ENCODE measurements at regions not wholly inside any gene's neighbourhood (a gene's known extent, or its start where the extent isn't known, plus 50 kb on each side); places are given as distances from the start of the nearest gene placed in this dataset.

GRCh38 chr6:14187406-14187805, 69.8 kb downstream of the CD83 start:
- in situ Hi-C loops (cut with MboI; ENCODE audit: low sequenced_read_pairs), result no loop called here

GRCh38 chr6:14189074-14189473, 71.5 kb downstream of the CD83 start:
- in situ Hi-C loops (cut with MboI; ENCODE audit: low sequenced_read_pairs), result no loop called here

GRCh38 chr6:14190191-14190928, 72.8 kb downstream of the CD83 start:
- in situ Hi-C loops (cut with MboI; ENCODE audit: low sequenced_read_pairs), result no loop called here

- in situ Hi-C loops (cut with MboI; ENCODE audit: low sequenced_read_pairs), result no loop called here
These were observed 73.3 kb downstream of the CD83 start for GRCh38 chr6:14190929-14191224.

GRCh38 chr6:14191761-14192160, 74.2 kb downstream of the CD83 start:
- in situ Hi-C loops (cut with MboI; ENCODE audit: low sequenced_read_pairs), result no loop called here

- in situ Hi-C loops (cut with MboI; ENCODE audit: low sequenced_read_pairs), result no loop called here
These were observed 74.7 kb downstream of the CD83 start for GRCh38 chr6:14192216-14192788.

GRCh38 chr6:14193524-14193923, 76.0 kb downstream of the CD83 start:
- in situ Hi-C loops (cut with MboI; ENCODE audit: low sequenced_read_pairs), result no loop called here

GRCh38 chr6:14194483-14194882, 76.9 kb downstream of the CD83 start:
- in situ Hi-C loops (cut with MboI; ENCODE audit: low sequenced_read_pairs), result no loop called here

- in situ Hi-C loops (cut with MboI; ENCODE audit: low sequenced_read_pairs), result no loop called here
These were observed 77.4 kb downstream of the CD83 start for GRCh38 chr6:14194976-14195375.

DNA sequence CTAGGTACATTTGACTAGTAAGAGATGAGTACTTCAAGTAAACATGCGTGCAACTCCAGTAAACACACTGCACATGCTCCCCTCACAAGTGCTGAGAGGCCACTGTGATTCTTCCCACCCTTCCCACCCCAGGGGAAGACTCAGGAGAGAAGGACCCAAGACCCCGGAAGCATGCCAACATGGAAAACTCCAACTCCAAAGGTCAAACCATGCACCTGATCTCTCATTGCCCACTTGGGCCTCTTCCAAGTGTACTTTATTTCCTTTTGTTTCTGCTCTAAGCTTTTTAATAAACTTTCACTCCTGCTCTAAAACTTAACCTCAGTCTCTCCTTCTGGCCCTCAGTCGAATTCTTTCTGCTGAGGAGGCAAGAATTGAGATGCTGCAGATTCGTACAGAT, 78.5 kb downstream of the CD83 start:
- in situ Hi-C loops (cut with MboI; ENCODE audit: low sequenced_read_pairs), result no loop called here

DNA sequence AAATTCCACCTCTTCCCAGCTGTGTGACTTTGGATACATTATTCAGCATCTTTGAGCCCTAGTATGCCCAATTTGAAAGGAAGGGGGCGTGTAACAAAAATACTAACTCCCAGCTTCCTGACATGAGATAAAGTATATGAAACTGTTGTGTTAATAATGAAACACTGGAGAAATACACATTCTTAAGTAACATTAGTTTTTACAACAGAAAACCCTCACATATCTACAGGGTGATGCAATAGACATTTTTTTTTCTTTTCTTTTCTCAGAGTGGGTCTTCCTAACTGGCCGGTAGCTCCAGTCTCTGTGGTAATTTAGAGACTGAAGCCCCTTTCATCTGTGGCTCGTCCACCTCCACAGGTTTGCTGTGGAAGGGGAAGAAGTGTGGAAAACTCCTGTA, 79.5 kb downstream of the CD83 start:
- in situ Hi-C loops (cut with MboI; ENCODE audit: low sequenced_read_pairs), result no loop called here

- in situ Hi-C loops (cut with MboI; ENCODE audit: low sequenced_read_pairs), result loop anchor here (10.0 kb wide), 1 partner anchor 515 kb away; no protein-coding TSS in a partner anchor
These were observed 82.5 kb downstream of the CD83 start for GRCh38 chr6:14200047-14200446.

DNA sequence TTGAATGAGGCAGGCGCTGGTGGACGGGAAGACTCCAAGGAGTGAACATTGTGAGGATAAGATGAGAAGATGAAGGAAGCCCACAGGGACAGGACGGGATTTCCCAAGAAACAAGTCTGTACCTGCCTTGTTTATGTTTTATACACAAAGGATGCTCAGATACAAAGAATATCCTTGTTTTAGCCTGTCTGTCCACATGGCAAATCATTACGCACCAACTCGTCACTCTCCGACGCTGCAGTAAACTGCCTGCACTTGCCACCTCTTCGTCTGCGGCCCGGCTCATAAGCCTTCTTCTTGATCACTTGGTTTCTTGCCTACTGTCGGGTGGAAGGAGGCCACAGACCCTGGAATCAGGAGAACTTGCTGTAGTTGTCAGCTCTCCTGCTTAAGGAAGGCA, 85.4 kb downstream of the CD83 start:
- in situ Hi-C loops (cut with MboI; ENCODE audit: low sequenced_read_pairs), result loop anchor here (10.0 kb wide), 1 partner anchor 512 kb away; no protein-coding TSS in a partner anchor

DNA sequence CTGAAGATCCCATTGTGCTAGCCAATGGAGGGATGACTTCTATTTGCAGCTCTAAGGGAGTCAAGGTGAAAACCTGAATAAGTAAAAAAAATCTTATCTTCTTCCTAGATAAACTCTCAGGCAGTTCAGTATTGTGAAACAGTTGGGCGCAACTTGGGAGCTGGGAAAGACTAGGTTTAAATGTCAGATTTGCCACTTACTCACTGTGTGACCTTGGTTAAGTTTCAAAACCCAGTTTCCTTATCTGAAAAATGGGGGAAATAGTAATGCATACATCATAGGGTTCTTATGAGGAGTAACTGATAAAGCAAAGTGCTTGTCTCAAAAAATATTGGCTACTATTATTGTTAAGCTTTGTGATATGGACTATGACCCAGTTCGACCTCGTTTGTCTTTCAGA, 88.8 kb downstream of the CD83 start:
- in situ Hi-C loops (cut with MboI; ENCODE audit: low sequenced_read_pairs), result loop anchor here (10.0 kb wide), 1 partner anchor 508 kb away; no protein-coding TSS in a partner anchor

DNA sequence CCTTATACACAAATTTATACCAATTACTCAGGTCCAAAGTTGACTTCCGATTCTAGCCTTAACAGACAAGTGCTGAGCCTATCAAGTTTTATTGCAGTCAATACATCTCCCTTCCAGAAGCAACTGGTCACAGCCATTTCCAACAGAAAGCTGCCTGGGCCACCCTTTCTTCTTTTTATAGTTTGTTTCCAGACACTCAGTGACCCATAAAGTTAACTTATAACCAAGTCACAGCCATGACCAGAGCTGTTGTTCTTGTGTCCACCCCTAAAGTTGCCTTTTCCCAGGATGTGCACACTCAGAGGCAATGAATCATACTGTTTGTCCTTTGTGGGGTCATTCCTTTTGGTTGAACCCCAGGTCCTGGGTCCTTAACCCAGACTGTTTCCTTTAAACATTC, 89.9 kb downstream of the CD83 start:
- in situ Hi-C loops (cut with MboI; ENCODE audit: low sequenced_read_pairs), result loop anchor here (10.0 kb wide), 1 partner anchor 507 kb away; no protein-coding TSS in a partner anchor

- in situ Hi-C loops (cut with MboI; ENCODE audit: low sequenced_read_pairs), result loop anchor here (10.0 kb wide), 1 partner anchor 506 kb away; no protein-coding TSS in a partner anchor
These were observed 91.4 kb downstream of the CD83 start for GRCh38 chr6:14209000-14209399.

DNA sequence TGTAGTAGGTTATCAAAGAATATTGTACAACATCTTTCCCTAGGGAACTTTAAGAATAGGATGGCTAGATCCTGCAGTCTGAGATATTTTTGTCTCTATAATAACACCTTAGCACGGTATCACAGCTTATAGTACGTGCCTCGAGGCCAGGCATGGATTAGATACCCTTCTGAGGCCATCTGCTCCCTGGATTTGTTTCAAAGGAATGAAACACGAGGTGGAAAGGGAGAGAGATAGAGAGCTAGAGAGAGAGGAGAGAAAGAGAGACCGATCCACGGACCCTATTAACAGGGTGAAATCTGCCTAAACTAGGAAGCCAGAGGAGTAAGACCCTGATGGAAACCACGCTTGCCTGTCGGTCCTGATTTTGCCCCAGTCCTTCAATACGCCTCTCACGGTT, 92.5 kb downstream of the CD83 start:
- in situ Hi-C loops (cut with MboI; ENCODE audit: low sequenced_read_pairs), result no loop called here

DNA sequence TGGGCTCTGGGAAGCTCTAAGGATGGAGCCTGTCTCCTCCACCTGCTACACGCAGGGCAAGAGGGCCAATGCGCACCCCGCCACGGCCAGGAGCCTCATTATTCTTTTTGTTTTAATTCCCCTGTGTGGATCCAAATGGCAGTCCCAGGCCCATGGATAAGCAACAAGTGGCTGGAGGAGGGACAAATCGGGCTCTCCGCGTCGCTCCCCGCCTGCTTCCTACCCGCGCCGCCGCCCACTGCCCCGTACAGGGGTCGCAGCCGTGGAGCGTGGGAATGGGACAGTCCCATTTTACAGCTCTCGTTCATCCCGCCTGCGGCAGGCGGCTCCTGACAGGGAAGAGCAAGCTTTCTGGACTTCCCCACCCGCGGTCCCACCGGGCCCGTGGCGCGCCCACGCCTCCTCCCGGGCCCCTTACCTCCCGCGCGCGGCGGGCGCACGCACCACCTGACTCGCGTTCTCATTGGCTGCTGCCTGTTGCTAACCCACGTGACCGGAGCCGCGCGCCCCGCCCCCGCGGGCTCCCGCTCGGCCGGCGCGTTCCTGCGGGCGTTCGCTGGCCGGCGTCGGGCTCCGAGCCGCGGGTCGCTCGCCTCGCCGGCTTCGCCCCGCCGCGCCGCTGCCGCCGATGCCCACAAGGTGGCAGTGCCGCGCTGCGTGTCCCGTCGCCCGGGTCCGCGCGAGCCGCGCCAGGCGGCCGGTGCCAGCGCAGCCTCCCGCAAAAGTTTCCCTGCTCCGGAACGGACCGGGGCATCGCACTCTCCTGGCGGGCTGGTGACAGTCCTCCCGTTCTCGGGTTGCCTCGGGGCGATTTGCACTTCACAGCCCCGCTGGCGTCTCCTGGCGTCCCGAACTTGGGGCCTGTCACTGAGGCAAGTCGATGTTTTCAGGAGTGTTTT, 93.3 kb downstream of the CD83 start:
- in situ Hi-C loops (cut with MboI; ENCODE audit: low sequenced_read_pairs), result no loop called here

- in situ Hi-C loops (cut with MboI; ENCODE audit: low sequenced_read_pairs), result no loop called here
These were observed 94.0 kb downstream of the CD83 start for GRCh38 chr6:14211562-14211942.

- in situ Hi-C loops (cut with MboI; ENCODE audit: low sequenced_read_pairs), result no loop called here
These were observed 94.4 kb downstream of the CD83 start for GRCh38 chr6:14212020-14212419.

DNA sequence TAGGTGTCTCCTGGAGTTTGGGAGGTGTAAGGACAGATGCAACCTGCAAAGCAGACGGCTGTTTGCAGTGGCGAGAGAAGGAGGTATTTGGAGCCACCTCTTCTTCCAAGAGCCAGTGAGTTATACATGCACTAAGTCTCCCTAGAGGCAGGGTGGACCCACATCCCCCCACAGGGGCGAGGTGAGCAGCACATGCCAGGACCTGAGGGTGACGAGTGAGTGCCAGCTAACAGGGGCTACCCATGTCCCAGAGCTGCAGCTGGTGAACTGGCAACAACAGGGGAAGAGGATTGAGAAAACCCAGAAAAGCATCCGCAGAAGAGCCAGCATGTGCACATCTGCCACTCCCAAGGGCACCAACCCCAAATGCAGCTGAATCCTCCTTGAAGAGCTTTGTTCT, 95.1 kb downstream of the CD83 start:
- in situ Hi-C loops (cut with MboI; ENCODE audit: low sequenced_read_pairs), result no loop called here
